ENCODE measurements at regions not wholly inside any gene's neighbourhood (a gene's known extent, or its start where the extent isn't known, plus 50 kb on each side); places are given as distances from the start of the nearest gene placed in this dataset.

- TF ChIP-seq CTCF (conservative IDR thresholded peaks at IDR 0.05) = no peak
- Mint-ChIP-seq H3K9me3 (peaks cover 10% of the 10 kb centered on the region), H3K27ac (no peak overlapping the region)
Measured at GRCh38 chr12:27133022-27133590, 50.7 kb upstream of the C12orf71 start.

GRCh38 chr12:27140478-27140969 is 58.1 kb upstream of the C12orf71 start:
- Mint-ChIP-seq H3K27me3 (ENCODE audit: insufficient read depth) (no peaks in the 10 kb centered on the region), H3K4me3 (no peak overlapping the region), H3K36me3 (ENCODE audit: low read depth) (no peaks in the 10 kb centered on the region), H3K4me1 (peaks cover 4% of the 10 kb centered on the region), H3K9me3 (peaks cover 11% of the 10 kb centered on the region), H3K27ac (no peak overlapping the region)
- H3K36me3 ChIP-seq (ENCODE audit: control insufficient read depth, insufficient read depth, low read length) = no peaks in the 10 kb centered on the region
- no peak for TF ChIP-seq CTCF (conservative IDR thresholded peaks at IDR 0.05)
- H3K27ac ChIP-seq (ENCODE audit: low read depth, low read length) = no peak overlapping the region
- no peaks in the 10 kb centered on the region for H3K4me1 ChIP-seq (ENCODE audit: control insufficient read depth, insufficient read depth, low read length)
- H3K4me3 ChIP-seq (ENCODE audit: low read length) = no peak overlapping the region
- H3K27me3 ChIP-seq (ENCODE audit: control insufficient read depth, insufficient read depth, low read length, poor library complexity, severe bottlenecking) = no peaks in the 10 kb centered on the region
- H3K9me3 ChIP-seq (ENCODE audit: control insufficient read depth, low read length) = no peaks in the 10 kb centered on the region
- no peak overlapping the region for H3K9ac ChIP-seq (ENCODE audit: extremely low read depth, low read length, poor library complexity, severe bottlenecking)
- no peak for DNase-seq
- WGBS, 2 experiments (ENCODE audit: insufficient coverage in 1 of 2, insufficient read length in 1 of 2) = 79% methylated on average over 1 of the region's 2 CpGs; no CpG with 5 or more reads in 1 of the 2 experiments

More at GRCh38 chr12:27133022-27133590, 50.7 kb upstream of the C12orf71 start:
- H3K9ac ChIP-seq (ENCODE audit: extremely low read depth, low read length, poor library complexity, severe bottlenecking) = no peak overlapping the region
- Mint-ChIP-seq H3K36me3 (ENCODE audit: low read depth) (no peaks in the 10 kb centered on the region), H3K4me3 (no peak overlapping the region), H3K4me1 (no peaks in the 10 kb centered on the region), H3K27me3 (ENCODE audit: insufficient read depth) (no peaks in the 10 kb centered on the region)
- no peak for DNase-seq
- no peaks in the 10 kb centered on the region for H3K36me3 ChIP-seq (ENCODE audit: control insufficient read depth, insufficient read depth, low read length)
- 92% methylated on average over 1 of the region's 1 CpG; no CpG with 5 or more reads in 1 of the 2 experiments for WGBS, 2 experiments (ENCODE audit: insufficient coverage in 1 of 2, insufficient read length in 1 of 2)
- H3K27ac ChIP-seq (ENCODE audit: low read depth, low read length) = no peak overlapping the region
- H3K4me3 ChIP-seq (ENCODE audit: low read length) = no peak overlapping the region
- H3K9me3 ChIP-seq (ENCODE audit: control insufficient read depth, low read length) = no peaks in the 10 kb centered on the region
- no peaks in the 10 kb centered on the region for H3K27me3 ChIP-seq (ENCODE audit: control insufficient read depth, insufficient read depth, low read length, poor library complexity, severe bottlenecking)
- no peaks in the 10 kb centered on the region for H3K4me1 ChIP-seq (ENCODE audit: control insufficient read depth, insufficient read depth, low read length)

GRCh38 chr12:27142101-27142721 is 59.8 kb upstream of the C12orf71 start:
- TF ChIP-seq CTCF (conservative IDR thresholded peaks at IDR 0.05) = peak; percentile 100
- Histone ChIP-seq H3K4me1 (ENCODE audit: control insufficient read depth, insufficient read depth, low read length) (no peaks in the 10 kb centered on the region), H3K36me3 (ENCODE audit: control insufficient read depth, insufficient read depth, low read length) (no peaks in the 10 kb centered on the region), H3K9me3 (ENCODE audit: control insufficient read depth, low read length) (no peaks in the 10 kb centered on the region), H3K27me3 (ENCODE audit: control insufficient read depth, insufficient read depth, low read length, poor library complexity, severe bottlenecking) (no peaks in the 10 kb centered on the region), H3K27ac (ENCODE audit: low read depth, low read length) (no peak overlapping the region), H3K9ac (ENCODE audit: extremely low read depth, low read length, poor library complexity, severe bottlenecking) (no peak overlapping the region), H3K4me3 (ENCODE audit: low read length) (no peak overlapping the region)
- DNase-seq = peak; percentile 92
- no peaks in the 10 kb centered on the region for H3K36me3 Mint-ChIP-seq (ENCODE audit: low read depth)
- no peak overlapping the region for H3K4me3 Mint-ChIP-seq
- H3K27ac Mint-ChIP-seq = no peak overlapping the region
- WGBS, 2 experiments (ENCODE audit: insufficient coverage in 1 of 2, insufficient read length in 1 of 2) = 13 to 39% methylated on average over 2 to 3 of the region's 3 CpGs
- no peaks in the 10 kb centered on the region for H3K27me3 Mint-ChIP-seq (ENCODE audit: insufficient read depth)
- H3K4me1 Mint-ChIP-seq = peaks cover 4% of the 10 kb centered on the region
- H3K9me3 Mint-ChIP-seq = peaks cover 6% of the 10 kb centered on the region

All from endodermal cell (in vitro differentiated cells).